CD14-positive monocyte (primary cell): ENCODE measurements at regions not wholly inside any gene's neighbourhood (a gene's known extent, or its start where the extent isn't known, plus 50 kb on each side); places are given as distances from the start of the nearest gene placed in this dataset.

Experiments
- DNase-seq, 3 donors: peaks; one replicate each; pipeline ENCODE4 v3.0.0-alpha.2; 2011 to 2022
- H2AFZ ChIP-seq: 2 replicates; pipeline ENCODE4 v1.6.0; 2012; ENCODE audit warnings: mild to moderate bottlenecking, low read depth, low read length, inconsistent platforms; ENCODE audit not compliant: insufficient read depth, poor library complexity, severe bottlenecking
- H3K27ac ChIP-seq, 2 donors: 1 replicate in 1 of 2; 2 replicates in 1 of 2; pipeline ENCODE4 v1.5.1; 2012 to 2013; ENCODE audit warnings: low read length in 2 of 2, control low read depth in 1 of 2, inconsistent platforms in 1 of 2, low read depth in 1 of 2, mild to moderate bottlenecking in 1 of 2
- H3K27me3 ChIP-seq, 2 donors: one replicate each; pipeline versions ENCODE4 v1.6.0 to v1.6.1; 2011 to 2013; ENCODE audit warnings: low read length in 2 of 2; ENCODE audit not compliant: control insufficient read depth in 2 of 2, insufficient read depth in 2 of 2
- H3K36me3 ChIP-seq, 2 donors: replicated peaks in 1 of 2; 1 replicate in 1 of 2; 2 replicates in 1 of 2; pipeline versions ENCODE4 v1.5.1 to v1.6.1; 2012 to 2013; ENCODE audit warnings: low read length in 2 of 2, control low read depth in 1 of 2, inconsistent platforms in 1 of 2, mild to moderate bottlenecking in 1 of 2; ENCODE audit not compliant: insufficient read depth in 2 of 2, control insufficient read depth in 1 of 2
- H3K4me1 ChIP-seq, 2 donors: 1 replicate in 1 of 2; 2 replicates in 1 of 2; pipeline versions ENCODE4 v1.5.1 to v1.6.1; 2012 to 2013; ENCODE audit warnings: low read length in 2 of 2, control low read depth in 1 of 2, inconsistent platforms in 1 of 2, mild to moderate bottlenecking in 1 of 2, moderate library complexity in 1 of 2; ENCODE audit not compliant: insufficient read depth in 2 of 2, control insufficient read depth in 1 of 2
- H3K4me2 ChIP-seq: replicated peaks from 2 replicates; pipeline ENCODE3; 2012; ENCODE audit warnings: low read length, moderate library complexity, mild to moderate bottlenecking; ENCODE audit not compliant: poor library complexity, severe bottlenecking; ENCODE audit errors: extremely low read depth
- H3K4me3 ChIP-seq, 3 experiments: fragments of 200-600 bp in 1 of 3; sonication (generic) in 1 of 3; replicated peaks in 1 of 3; 1 replicate in 2 of 3; 2 replicates in 1 of 3; pipeline ENCODE4 v1.5.1; 2011 to 2013; ENCODE audit warnings: low read length in 3 of 3, mild to moderate bottlenecking in 3 of 3, control low read depth in 2 of 3, low read depth in 2 of 3, inconsistent platforms in 1 of 3, moderate library complexity in 1 of 3
- H3K79me2 ChIP-seq: 2 replicates; pipeline ENCODE4 v1.6.0; 2012; ENCODE audit warnings: mild to moderate bottlenecking, control low read depth, inconsistent platforms, low read length, moderate library complexity; ENCODE audit not compliant: insufficient read depth
- H3K9ac ChIP-seq: 2 replicates; pipeline ENCODE4 v1.6.0; 2017; ENCODE audit warnings: low read length, mild to moderate bottlenecking; ENCODE audit not compliant: insufficient read depth, poor library complexity, severe bottlenecking
- H3K9me3 ChIP-seq, 2 donors: replicated peaks in 1 of 2; 1 replicate in 1 of 2; 2 replicates in 1 of 2; pipeline versions ENCODE4 v1.5.1 to v1.6.1; 2012 to 2013; ENCODE audit warnings: low read length in 2 of 2, control low read depth in 1 of 2; ENCODE audit not compliant: control insufficient read depth in 1 of 2, insufficient read depth in 1 of 2
- H4K20me1 ChIP-seq: 2 replicates; pipeline ENCODE4 v1.6.0; 2012; ENCODE audit warnings: mild to moderate bottlenecking, low read length, control low read depth, moderate library complexity; ENCODE audit not compliant: insufficient read depth
- H3K27ac Mint-ChIP-seq, 7 donors: one replicate each; pipeline ENCODE4 v1.8.0; 2020; ENCODE audit warnings: mild to moderate bottlenecking in 7 of 7, mixed read lengths in 7 of 7, moderate library complexity in 6 of 7, inconsistent platforms in 2 of 7
- H3K27me3 Mint-ChIP-seq, 3 donors: one replicate each; pipeline ENCODE4 v1.8.0; 2021 to 2022; ENCODE audit warnings: low read depth in 3 of 3, mild to moderate bottlenecking in 3 of 3, mixed read lengths in 3 of 3, moderate library complexity in 3 of 3, inconsistent platforms in 1 of 3
- H3K36me3 Mint-ChIP-seq, 2 donors: one replicate each; pipeline ENCODE4 v1.8.0; 2020; ENCODE audit warnings: mixed read lengths in 2 of 2, inconsistent platforms in 1 of 2, mild to moderate bottlenecking in 1 of 2
- H3K4me1 Mint-ChIP-seq: one replicate; pipeline ENCODE4 v1.8.0; 2020; ENCODE audit warnings: mild to moderate bottlenecking, mixed read lengths
- H3K4me3 Mint-ChIP-seq, 2 donors: one replicate each; pipeline ENCODE4 v1.8.0; 2020; ENCODE audit warnings: mild to moderate bottlenecking in 2 of 2, mixed read lengths in 2 of 2, moderate library complexity in 1 of 2
- H3K9me3 Mint-ChIP-seq, 7 donors: one replicate each; pipeline ENCODE4 v1.8.0; 2020 to 2022; ENCODE audit warnings: mixed read lengths in 7 of 7, mild to moderate bottlenecking in 6 of 7, moderate library complexity in 6 of 7, inconsistent platforms in 2 of 7
- CTCF ChIP-seq: fragments of 200-600 bp; IDR thresholded peaks from one replicate; pipeline ENCODE4 v1.8.0; 2022; ENCODE audit warnings: antibody characterized with exemption, mild to moderate bottlenecking
- WGBS: methylation state at CpG from one replicate; pipeline ENCODE4 v1.1.5; 2013; ENCODE audit warnings: missing lambda C conversion rate; ENCODE audit not compliant: insufficient coverage; 5-methylcytosine and 5-hydroxymethylcytosine counted together
- intact Hi-C, 2 donors: fragments of 100-400 bp; cut with micrococcal nuclease; formaldehyde crosslinking; loops; one replicate each; pipeline versions ENCODE4 v1.15.0 to v1.15.1; 2023

- Histone ChIP-seq H3K79me2 (no peaks in the 10 kb centered on the region), H3K4me1 (peaks cover 22 to 24% of the 10 kb centered on the region in 2 donors), H3K27me3 (no peaks in the 10 kb centered on the region), H3K36me3 (no peaks in the 10 kb centered on the region), H3K4me3 (no peak overlapping the region), H3K4me2 (no peak overlapping the region), H4K20me1 (no peaks in the 10 kb centered on the region), H3K9me3 (no peaks in the 10 kb centered on the region), H2AFZ (no peak overlapping the region), H3K9ac (no peak overlapping the region), H3K27ac (no peak overlapping the region)
- Mint-ChIP-seq H3K36me3 (no peaks in the 10 kb centered on the region), H3K27ac (no peak overlapping the region), H3K27me3 (peaks cover 2 to 9% (median 3%) of the 10 kb centered on the region in 3 donors), H3K4me3 (no peak overlapping the region), H3K4me1 (peaks cover 30% of the 10 kb centered on the region), H3K9me3 (peaks cover 0 to 2% (median 0%) of the 10 kb centered on the region in 7 donors)
- TF ChIP-seq CTCF: no peak
- intact Hi-C loops: loop anchor here (2.0 to 5.0 kb wide), 3 partner anchors 45 to 91 kb away; no protein-coding TSS in a partner anchor
- no peak for DNase-seq
- 44% methylated on average over 7 of the region's 7 CpGs for WGBS
Measured at GRCh38 chr9:91101611-91102168, 260.0 kb downstream of the AUH start.

GRCh38 chr9:91102269-91102668 is 259.4 kb downstream of the AUH start:
- Histone ChIP-seq H3K27ac (no peak overlapping the region), H3K4me3 (no peak overlapping the region), H3K27me3 (no peaks in the 10 kb centered on the region), H4K20me1 (no peaks in the 10 kb centered on the region), H2AFZ (no peak overlapping the region), H3K9me3 (no peaks in the 10 kb centered on the region), H3K79me2 (no peaks in the 10 kb centered on the region), H3K4me1 (peaks cover 22 to 24% of the 10 kb centered on the region in 2 donors), H3K9ac (no peak overlapping the region), H3K4me2 (no peak overlapping the region), H3K36me3 (no peaks in the 10 kb centered on the region)
- TF ChIP-seq CTCF: no peak
- DNase-seq: no peak
- intact Hi-C loops: loop anchor here (5.0 kb wide), 2 partner anchors 45 to 90 kb away; no protein-coding TSS in a partner anchor
- peaks cover 0 to 2% (median 0%) of the 10 kb centered on the region in 7 donors for H3K9me3 Mint-ChIP-seq
- peaks cover 2 to 7% (median 3%) of the 10 kb centered on the region in 3 donors for H3K27me3 Mint-ChIP-seq
- H3K36me3 Mint-ChIP-seq: no peaks in the 10 kb centered on the region
- no peak overlapping the region for H3K27ac Mint-ChIP-seq
- no peak overlapping the region for H3K4me3 Mint-ChIP-seq
- H3K4me1 Mint-ChIP-seq: peaks cover 30% of the 10 kb centered on the region
